ENCODE measurements at regions not wholly inside any gene's neighbourhood (a gene's known extent, or its start where the extent isn't known, plus 50 kb on each side); places are given as distances from the start of the nearest gene placed in this dataset.

DNA sequence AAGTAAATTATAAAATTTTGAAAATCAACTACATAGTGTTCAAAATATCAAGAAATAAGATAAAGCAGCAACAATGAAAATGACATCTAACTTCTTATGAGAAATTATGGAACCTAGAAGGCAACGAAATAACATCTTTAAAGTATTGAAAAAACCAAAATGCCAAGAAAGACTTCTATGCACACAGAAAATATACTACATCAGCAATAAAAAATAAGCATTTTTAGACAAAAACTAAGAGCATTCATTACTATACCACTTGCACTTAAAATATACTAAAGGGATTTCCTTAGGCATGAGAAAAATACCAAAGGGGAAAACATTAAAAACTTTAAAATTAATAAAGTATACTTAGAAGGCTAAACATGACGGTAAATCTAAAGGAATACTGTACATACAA is 556.3 kb downstream of the NUP35 start:
- no peak overlapping the region for H3K27ac ChIP-seq (ENCODE audit: low read depth, low read length)
- no peak overlapping the region for H3K4me3 ChIP-seq (ENCODE audit: low read depth, low read length)
- TF ChIP-seq, protein P1, sequence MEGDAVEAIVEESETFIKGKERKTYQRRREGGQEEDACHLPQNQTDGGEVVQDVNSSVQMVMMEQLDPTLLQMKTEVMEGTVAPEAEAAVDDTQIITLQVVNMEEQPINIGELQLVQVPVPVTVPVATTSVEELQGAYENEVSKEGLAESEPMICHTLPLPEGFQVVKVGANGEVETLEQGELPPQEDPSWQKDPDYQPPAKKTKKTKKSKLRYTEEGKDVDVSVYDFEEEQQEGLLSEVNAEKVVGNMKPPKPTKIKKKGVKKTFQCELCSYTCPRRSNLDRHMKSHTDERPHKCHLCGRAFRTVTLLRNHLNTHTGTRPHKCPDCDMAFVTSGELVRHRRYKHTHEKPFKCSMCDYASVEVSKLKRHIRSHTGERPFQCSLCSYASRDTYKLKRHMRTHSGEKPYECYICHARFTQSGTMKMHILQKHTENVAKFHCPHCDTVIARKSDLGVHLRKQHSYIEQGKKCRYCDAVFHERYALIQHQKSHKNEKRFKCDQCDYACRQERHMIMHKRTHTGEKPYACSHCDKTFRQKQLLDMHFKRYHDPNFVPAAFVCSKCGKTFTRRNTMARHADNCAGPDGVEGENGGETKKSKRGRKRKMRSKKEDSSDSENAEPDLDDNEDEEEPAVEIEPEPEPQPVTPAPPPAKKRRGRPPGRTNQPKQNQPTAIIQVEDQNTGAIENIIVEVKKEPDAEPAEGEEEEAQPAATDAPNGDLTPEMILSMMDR (IDR thresholded peaks at IDR 0.05; ENCODE audit: low read depth, low read length), result no peak
- no peaks in the 10 kb centered on the region for H3K27me3 ChIP-seq (ENCODE audit: control insufficient read depth, insufficient read depth, low read length)
- peaks cover 4% of the 10 kb centered on the region; the same call in 1 of the 2 replicates for H3K9me3 ChIP-seq (ENCODE audit: control insufficient read depth, insufficient read depth, low read length)
- ChIA-PET POLR2A (no interaction called here), CTCF (no interaction called here)
- DNase-seq (ENCODE audit: low read depth, low spot score), result no peak

DNA sequence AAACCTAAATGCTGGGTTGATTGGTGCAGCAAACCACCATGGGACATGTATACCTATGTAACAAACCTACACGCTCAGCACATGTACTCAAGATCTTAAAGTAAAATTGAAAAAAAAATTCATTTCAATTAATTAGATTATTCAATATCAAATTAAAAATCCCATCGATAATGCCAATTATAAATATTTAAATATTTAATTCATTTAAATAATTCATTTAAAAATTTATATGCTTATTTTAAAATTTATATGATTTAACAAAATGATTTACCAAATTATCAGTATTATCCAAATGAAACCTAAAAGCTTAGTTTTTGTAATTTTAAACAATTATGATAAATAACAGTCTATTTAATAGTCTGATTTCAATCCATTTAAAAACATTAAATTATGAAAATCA is 560.4 kb downstream of the NUP35 start:
- Histone ChIP-seq H3K27me3 (ENCODE audit: control insufficient read depth, insufficient read depth, low read length) (no peaks in the 10 kb centered on the region), H3K4me3 (ENCODE audit: low read depth, low read length) (no peak overlapping the region), H3K9me3 (ENCODE audit: control insufficient read depth, insufficient read depth, low read length) (no peaks in the 10 kb centered on the region), H3K27ac (ENCODE audit: low read depth, low read length) (no peak overlapping the region)
- ChIA-PET POLR2A (no interaction called here), CTCF (no interaction called here)
- TF ChIP-seq, protein P1 (IDR thresholded peaks at IDR 0.05; ENCODE audit: low read depth, low read length), result no peak
- DNase-seq (ENCODE audit: low read depth, low spot score), result no peak

DNA sequence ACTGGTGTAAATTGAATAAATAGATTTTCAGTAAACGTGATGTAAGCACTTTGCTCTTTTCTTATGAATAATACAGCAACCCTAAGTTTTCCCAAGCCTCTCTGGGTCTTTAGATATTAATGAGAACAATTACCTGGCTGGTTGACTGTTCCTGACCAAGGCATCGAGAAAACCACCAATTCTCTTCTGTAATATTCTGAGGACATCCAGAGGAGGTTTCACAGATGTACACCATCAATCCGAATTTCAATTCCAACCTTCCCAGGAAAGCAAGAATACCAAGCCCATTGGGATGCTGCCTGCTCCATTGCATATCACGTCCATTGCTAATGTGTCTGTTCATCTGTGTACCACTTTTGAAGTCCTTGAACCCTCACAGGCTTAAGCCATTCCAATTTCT is 571.8 kb downstream of the NUP35 start:
- no peak for DNase-seq (ENCODE audit: low read depth, low spot score)
- CTCF ChIA-PET, result no interaction called here
- H3K27me3 ChIP-seq (ENCODE audit: control insufficient read depth, insufficient read depth, low read length), result no peaks in the 10 kb centered on the region
- POLR2A ChIA-PET, result no interaction called here
- peaks cover 12% of the 10 kb centered on the region for H3K9me3 ChIP-seq (ENCODE audit: control insufficient read depth, insufficient read depth, low read length)
- H3K27ac ChIP-seq (ENCODE audit: low read depth, low read length), result no peak overlapping the region
- H3K4me3 ChIP-seq (ENCODE audit: low read depth, low read length), result no peak overlapping the region
- TF ChIP-seq, protein P1 (IDR thresholded peaks at IDR 0.05; ENCODE audit: low read depth, low read length), result no peak

DNA sequence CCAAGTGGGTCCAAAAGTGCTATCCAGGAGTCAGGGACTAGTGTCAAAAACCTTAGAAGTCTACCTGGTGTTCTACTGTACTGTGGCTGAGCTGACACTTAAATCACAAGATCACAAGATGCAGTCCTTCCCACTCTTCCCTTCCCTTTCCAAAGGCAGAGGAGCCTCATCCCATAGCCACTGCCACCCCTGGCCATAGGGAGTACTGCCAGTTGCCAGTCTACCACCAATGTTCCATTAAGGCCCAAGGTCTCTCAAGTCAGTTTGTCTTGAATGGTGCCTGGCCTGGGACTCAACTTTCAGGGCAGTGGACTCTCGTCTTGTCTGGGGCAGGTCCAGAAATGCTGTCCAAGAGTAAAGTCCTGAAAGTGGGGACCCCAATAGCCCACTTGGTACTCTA is 585.6 kb downstream of the NUP35 start:
- no peak overlapping the region for H3K4me3 ChIP-seq (ENCODE audit: low read depth, low read length)
- DNase-seq (ENCODE audit: low read depth, low spot score), result no peak
- peaks cover 23% of the 10 kb centered on the region for H3K9me3 ChIP-seq (ENCODE audit: control insufficient read depth, insufficient read depth, low read length)
- no peak overlapping the region for H3K27ac ChIP-seq (ENCODE audit: low read depth, low read length)
- H3K27me3 ChIP-seq (ENCODE audit: control insufficient read depth, insufficient read depth, low read length), result no peaks in the 10 kb centered on the region
- CTCF ChIA-PET, result no interaction called here
- TF ChIP-seq, protein P1 (IDR thresholded peaks at IDR 0.05; ENCODE audit: low read depth, low read length), result no peak
- POLR2A ChIA-PET, result no interaction called here

DNA sequence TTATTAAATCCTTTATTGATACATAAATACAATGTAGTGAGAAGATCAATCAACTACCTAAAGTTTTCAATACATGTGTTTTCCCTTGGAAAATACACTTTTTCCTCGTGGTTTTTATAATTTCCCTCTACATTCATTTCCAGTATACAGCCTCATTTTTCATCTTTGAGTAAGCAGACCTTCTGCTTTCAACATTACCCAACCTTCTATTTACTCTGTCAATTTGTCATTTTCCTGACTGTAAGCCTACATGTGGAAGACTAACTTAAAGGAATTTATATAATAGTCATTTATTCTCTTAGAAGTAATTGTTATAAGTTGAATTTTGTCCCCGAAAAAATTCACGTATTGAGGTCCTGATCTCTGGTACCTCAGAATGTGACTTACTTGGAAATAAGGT is 594.0 kb downstream of the NUP35 start:
- ChIA-PET CTCF (no interaction called here), POLR2A (no interaction called here)
- TF ChIP-seq, protein P1 (IDR thresholded peaks at IDR 0.05; ENCODE audit: low read depth, low read length), result no peak
- Histone ChIP-seq H3K27me3 (ENCODE audit: control insufficient read depth, insufficient read depth, low read length) (no peaks in the 10 kb centered on the region), H3K9me3 (ENCODE audit: control insufficient read depth, insufficient read depth, low read length) (peaks cover 3% of the 10 kb centered on the region; the same call in 1 of the 2 replicates), H3K4me3 (ENCODE audit: low read depth, low read length) (no peak overlapping the region), H3K27ac (ENCODE audit: low read depth, low read length) (no peak overlapping the region)
- no peak for DNase-seq (ENCODE audit: low read depth, low spot score)
